Nephron progenitor cell (in vitro differentiated cells): ENCODE measurements at regions not wholly inside any gene's neighbourhood (a gene's known extent, or its start where the extent isn't known, plus 50 kb on each side); places are given as distances from the start of the nearest gene placed in this dataset.
A peak's percentile ranks its signal among the peaks of the same experiment; 100 is the strongest.

Source experiments
- DNase-seq: peaks from one replicate; pipeline ENCODE4 v3.0.0; 2021
- H3K27ac Mint-ChIP-seq: 2 replicates; pipeline ENCODE4 v1.8.0; 2021; ENCODE audit warnings: mild to moderate bottlenecking, moderate library complexity, mixed read lengths
- H3K27me3 Mint-ChIP-seq: 2 replicates; pipeline ENCODE4 v1.8.0; 2021; ENCODE audit warnings: mild to moderate bottlenecking, low read depth, mixed read lengths; ENCODE audit not compliant: poor library complexity
- H3K36me3 Mint-ChIP-seq: 2 replicates; pipeline ENCODE4 v1.8.0; 2021; ENCODE audit warnings: low read depth, mixed read lengths
- H3K4me1 Mint-ChIP-seq: 2 replicates; pipeline ENCODE4 v1.8.0; 2021; ENCODE audit warnings: mixed read lengths
- H3K4me3 Mint-ChIP-seq: 2 replicates; pipeline ENCODE4 v1.8.0; 2021; ENCODE audit warnings: mild to moderate bottlenecking, moderate library complexity, mixed read lengths
- H3K9me3 Mint-ChIP-seq: 2 replicates; pipeline ENCODE4 v1.8.0; 2021; ENCODE audit warnings: mild to moderate bottlenecking, moderate library complexity, mixed read lengths
- CTCF ChIP-seq: fragments of 200-600 bp; sonication (generic); IDR thresholded peaks from 2 replicates; pipeline ENCODE4 v1.5.0; 2021; ENCODE audit warnings: antibody characterized with exemption

- Mint-ChIP-seq H3K4me3 (no peak overlapping the region), H3K4me1 (peaks cover 6% of the 10 kb centered on the region), H3K27ac (no peak overlapping the region), H3K27me3 (peaks cover 59% of the 10 kb centered on the region), H3K9me3 (peaks cover 16% of the 10 kb centered on the region), H3K36me3 (no peaks in the 10 kb centered on the region)
- TF ChIP-seq CTCF, result no peak
- DNase-seq, result no peak
Observed at GRCh38 chr1:25094229-25094628, 138.1 kb downstream of the SYF2 start.

GRCh38 chr1:25091658-25092057 lies 140.6 kb downstream of the SYF2 start:
- peaks cover 40% of the 10 kb centered on the region for H3K27me3 Mint-ChIP-seq
- TF ChIP-seq CTCF, result no peak
- no peak for DNase-seq
- no peak overlapping the region for H3K4me3 Mint-ChIP-seq
- H3K9me3 Mint-ChIP-seq, result peaks cover 13% of the 10 kb centered on the region
- no peaks in the 10 kb centered on the region for H3K36me3 Mint-ChIP-seq
- H3K27ac Mint-ChIP-seq, result peak overlapping the region; percentile 46
- H3K4me1 Mint-ChIP-seq, result peaks cover 10% of the 10 kb centered on the region

GRCh38 chr1:25090707-25091422 lies 141.4 kb downstream of the SYF2 start:
- Mint-ChIP-seq H3K27ac (no peak overlapping the region), H3K9me3 (peaks cover 5% of the 10 kb centered on the region), H3K36me3 (no peaks in the 10 kb centered on the region), H3K4me1 (peaks cover 18% of the 10 kb centered on the region), H3K27me3 (peaks cover 32% of the 10 kb centered on the region), H3K4me3 (no peak overlapping the region)
- no peak for TF ChIP-seq CTCF
- DNase-seq, result no peak

GRCh38 chr1:25089772-25090171 lies 142.5 kb downstream of the SYF2 start:
- Mint-ChIP-seq H3K4me1 (peaks cover 23% of the 10 kb centered on the region), H3K9me3 (peaks cover 1% of the 10 kb centered on the region), H3K4me3 (no peak overlapping the region), H3K27me3 (peaks cover 31% of the 10 kb centered on the region), H3K36me3 (no peaks in the 10 kb centered on the region), H3K27ac (no peak overlapping the region)
- TF ChIP-seq CTCF, result no peak
- no peak for DNase-seq

GRCh38 chr1:25088946-25089345 lies 143.4 kb downstream of the SYF2 start:
- TF ChIP-seq CTCF, result no peak
- Mint-ChIP-seq H3K4me3 (no peak overlapping the region), H3K4me1 (peaks cover 23% of the 10 kb centered on the region), H3K27ac (no peak overlapping the region), H3K36me3 (no peaks in the 10 kb centered on the region), H3K27me3 (peaks cover 36% of the 10 kb centered on the region), H3K9me3 (no peaks in the 10 kb centered on the region)
- no peak for DNase-seq

- TF ChIP-seq CTCF, result no peak
- Mint-ChIP-seq H3K4me3 (no peak overlapping the region), H3K4me1 (peaks cover 23% of the 10 kb centered on the region), H3K27me3 (peaks cover 34% of the 10 kb centered on the region), H3K27ac (no peak overlapping the region), H3K9me3 (no peaks in the 10 kb centered on the region), H3K36me3 (no peaks in the 10 kb centered on the region)
- DNase-seq, result no peak
Observed at GRCh38 chr1:25088180-25088701, 144.1 kb downstream of the SYF2 start.
